Right forelimb (tissue), 1 donor: ENCODE measurements at regions not wholly inside any gene's neighbourhood (a gene's known extent, or its start where the extent isn't known, plus 50 kb on each side); places are given as distances from the start of the nearest gene placed in this dataset.

Experiments
- DNase-seq: peaks from one replicate; pipeline ENCODE4 v3.0.0-alpha.2; 2018

- DNase-seq, result no peak
Measured at GRCh38 chr11:70614034-70614681, 215.8 kb downstream of the CTTN start.

GRCh38 chr11:70615036-70615875 lies 216.9 kb downstream of the CTTN start:
- no peak for DNase-seq

GRCh38 chr11:70616317-70616716 lies 218.0 kb downstream of the CTTN start:
- DNase-seq, result no peak

- no peak for DNase-seq
Measured at GRCh38 chr11:70616938-70617654, 218.8 kb downstream of the CTTN start.

- no peak for DNase-seq
Measured at GRCh38 chr11:70618431-70619101, 220.2 kb downstream of the CTTN start.

- DNase-seq, result no peak
Measured at GRCh38 chr11:70619591-70619990, 221.3 kb downstream of the CTTN start.

- no peak for DNase-seq
Measured at GRCh38 chr11:70620510-70621184, 222.3 kb downstream of the CTTN start.

GRCh38 chr11:70621241-70621640 lies 222.9 kb downstream of the CTTN start:
- no peak for DNase-seq

GRCh38 chr11:70622091-70622490 lies 223.8 kb downstream of the CTTN start:
- no peak for DNase-seq

GRCh38 chr11:70623906-70624597 lies 225.7 kb downstream of the CTTN start:
- DNase-seq, result no peak

GRCh38 chr11:70624598-70624993 lies 226.3 kb downstream of the CTTN start:
- no peak for DNase-seq

- no peak for DNase-seq
Measured at GRCh38 chr11:70625051-70625450, 226.7 kb downstream of the CTTN start.

GRCh38 chr11:70625582-70626518 lies 227.5 kb downstream of the CTTN start:
- no peak for DNase-seq

- no peak for DNase-seq
Measured at GRCh38 chr11:70627219-70627618, 228.9 kb downstream of the CTTN start.

GRCh38 chr11:70628176-70628854 lies 230.0 kb downstream of the CTTN start:
- DNase-seq, result no peak

- peak; percentile 78 for DNase-seq
Measured at GRCh38 chr11:70628855-70629844, 230.8 kb downstream of the CTTN start.

GRCh38 chr11:70630068-70630467 lies 231.7 kb downstream of the CTTN start:
- no peak for DNase-seq

- no peak for DNase-seq
Measured at GRCh38 chr11:70630816-70631623, 232.7 kb downstream of the CTTN start.
